Stimulated activated CD8-positive, alpha-beta memory T cell treated with anti-CD3 and anti-CD28 coated beads, Interleukin-12 subunit alpha, Interleukin-12 subunit beta, amount 100 ng/mL, for 24 hours (primary cell): ENCODE measurements at regions not wholly inside any gene's neighbourhood (a gene's known extent, or its start where the extent isn't known, plus 50 kb on each side); places are given as distances from the start of the nearest gene placed in this dataset.

Experiments
- DNase-seq: peaks from one replicate; pipeline ENCODE4 v3.0.0-alpha.2; 2020; ENCODE audit errors: extremely low read depth

GRCh38 chr21:27713154-27714109, 746.5 kb upstream of the ADAMTS5 start:
- no peak for DNase-seq

- DNase-seq: no peak
These were observed 737.8 kb upstream of the ADAMTS5 start for GRCh38 chr21:27704567-27705166.

GRCh38 chr21:27703791-27704190, 736.9 kb upstream of the ADAMTS5 start:
- DNase-seq: no peak

- DNase-seq: no peak
These were observed 734.2 kb upstream of the ADAMTS5 start for GRCh38 chr21:27700974-27701614.

GRCh38 chr21:27695246-27695645, 728.4 kb upstream of the ADAMTS5 start:
- no peak for DNase-seq

GRCh38 chr21:27694667-27695066, 727.8 kb upstream of the ADAMTS5 start:
- no peak for DNase-seq

- no peak for DNase-seq
These were observed 726.5 kb upstream of the ADAMTS5 start for GRCh38 chr21:27693376-27693775.

- DNase-seq: no peak
These were observed 724.6 kb upstream of the ADAMTS5 start for GRCh38 chr21:27691516-27691915.

- DNase-seq: no peak
These were observed 724.1 kb upstream of the ADAMTS5 start for GRCh38 chr21:27691006-27691405.

GRCh38 chr21:27690426-27690825, 723.5 kb upstream of the ADAMTS5 start:
- no peak for DNase-seq

- no peak for DNase-seq
These were observed 721.9 kb upstream of the ADAMTS5 start for GRCh38 chr21:27688773-27689172.

GRCh38 chr21:27683292-27683691, 716.4 kb upstream of the ADAMTS5 start:
- no peak for DNase-seq

GRCh38 chr21:27681841-27682240, 715.0 kb upstream of the ADAMTS5 start:
- DNase-seq: no peak

- DNase-seq: no peak
These were observed 714.1 kb upstream of the ADAMTS5 start for GRCh38 chr21:27681038-27681437.

- DNase-seq: no peak
These were observed 713.3 kb upstream of the ADAMTS5 start for GRCh38 chr21:27680181-27680580.

- no peak for DNase-seq
These were observed 711.6 kb upstream of the ADAMTS5 start for GRCh38 chr21:27678511-27678910.

- DNase-seq: no peak
These were observed 710.7 kb upstream of the ADAMTS5 start for GRCh38 chr21:27677546-27677945.

GRCh38 chr21:27675306-27675705, 708.4 kb upstream of the ADAMTS5 start:
- DNase-seq: no peak

GRCh38 chr21:27674041-27674615, 707.2 kb upstream of the ADAMTS5 start:
- no peak for DNase-seq

- no peak for DNase-seq
These were observed 706.7 kb upstream of the ADAMTS5 start for GRCh38 chr21:27673581-27673980.

- no peak for DNase-seq
These were observed 704.3 kb upstream of the ADAMTS5 start for GRCh38 chr21:27671207-27671606.

GRCh38 chr21:27653481-27653880, 686.6 kb upstream of the ADAMTS5 start:
- DNase-seq: no peak
